Uterus (tissue), 3 donors: ENCODE measurements at regions not wholly inside any gene's neighbourhood (a gene's known extent, or its start where the extent isn't known, plus 50 kb on each side); places are given as distances from the start of the nearest gene placed in this dataset.

ENCODE experiments used
- DNase-seq, 2 donors: peaks; one replicate each; pipeline ENCODE4 v3.0.0-alpha.2; 2019 to 2020
- H3K27ac ChIP-seq, 2 donors: fragments of 200-600 bp; sonication (generic); 1 replicate in 1 of 2; 2 replicates in 1 of 2; pipeline ENCODE4 v1.5.1; 2016 to 2018
- H3K27me3 ChIP-seq, 2 donors: fragments of 200-600 bp; sonication (generic); one replicate each; pipeline ENCODE4 v1.5.1; 2018 to 2019; ENCODE audit warnings: control low read depth in 1 of 2
- H3K36me3 ChIP-seq, 2 donors: fragments of 200-600 bp; sonication (generic); one replicate each; pipeline ENCODE4 v1.5.1; 2019; ENCODE audit warnings: control low read depth in 1 of 2
- H3K4me1 ChIP-seq, 2 donors: fragments of 200-600 bp; sonication (generic); one replicate each; pipeline ENCODE4 v1.5.1; 2018 to 2019; ENCODE audit warnings: control low read depth in 1 of 2
- H3K4me3 ChIP-seq, 2 donors: fragments of 200-600 bp; sonication (generic); 1 replicate in 1 of 2; 2 replicates in 1 of 2; pipeline ENCODE4 v1.5.1; 2018 to 2019; ENCODE audit warnings: mild to moderate bottlenecking in 1 of 2
- H3K9me3 ChIP-seq, 2 donors: fragments of 200-600 bp; sonication (generic); one replicate each; pipeline ENCODE4 v1.5.1; 2019; ENCODE audit warnings: control low read depth in 1 of 2
- POLR2A ChIP-seq, 2 donors: fragments of 450-650 bp; IDR thresholded peaks; one replicate each; pipeline ENCODE4 v1.6.1; 2016; ENCODE audit warnings: antibody characterized with exemption in 2 of 2, mild to moderate bottlenecking in 1 of 2, moderate library complexity in 1 of 2
- intact Hi-C: fragments of 100-400 bp; cut with DNase I; formaldehyde crosslinking; loops from one replicate; pipeline ENCODE4 v1.15.1; 2023; ENCODE audit warnings: low total_unique reads
- TF ChIP-seq, protein P1 (sequence below), 4 experiments: fragments of 200-600 bp in 2 of 4; fragments of 450-650 bp in 2 of 4; sonication (generic) in 2 of 4; IDR thresholded peaks; one replicate each; pipeline ENCODE4 v1.5.1; 2016 to 2019; ENCODE audit warnings: antibody characterized with exemption in 4 of 4, mild to moderate bottlenecking in 2 of 4, moderate library complexity in 1 of 4
- donor health status: DM: yes; HTN: yes; CAD: no.

DNA sequence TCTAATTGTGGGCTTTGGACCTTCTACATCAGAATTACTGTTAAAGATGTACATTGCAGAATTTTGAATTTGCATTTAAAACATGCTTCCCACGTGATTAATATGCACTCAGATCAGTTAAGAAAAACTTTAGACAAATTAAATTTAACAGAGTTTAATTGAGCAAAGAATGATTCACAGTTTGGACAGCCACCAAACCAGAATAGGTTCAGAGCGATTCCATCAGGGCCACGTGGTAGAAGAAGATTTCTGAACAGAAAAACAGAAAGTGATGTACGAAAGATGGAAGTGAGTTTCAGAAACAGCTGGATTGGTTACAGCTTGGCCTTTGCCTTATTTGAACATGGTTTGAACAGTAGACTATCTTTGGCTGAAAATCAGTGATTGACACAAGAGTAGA lies 704.2 kb upstream of the MAP3K7 start:
- intact Hi-C loops: no loop called here
- no peaks in the 10 kb centered on the region for H3K27me3 ChIP-seq
- H3K27ac ChIP-seq: peak overlapping the region in 1 of 2 donors; percentile 18
- no peaks in the 10 kb centered on the region for H3K36me3 ChIP-seq
- TF ChIP-seq, protein P1, sequence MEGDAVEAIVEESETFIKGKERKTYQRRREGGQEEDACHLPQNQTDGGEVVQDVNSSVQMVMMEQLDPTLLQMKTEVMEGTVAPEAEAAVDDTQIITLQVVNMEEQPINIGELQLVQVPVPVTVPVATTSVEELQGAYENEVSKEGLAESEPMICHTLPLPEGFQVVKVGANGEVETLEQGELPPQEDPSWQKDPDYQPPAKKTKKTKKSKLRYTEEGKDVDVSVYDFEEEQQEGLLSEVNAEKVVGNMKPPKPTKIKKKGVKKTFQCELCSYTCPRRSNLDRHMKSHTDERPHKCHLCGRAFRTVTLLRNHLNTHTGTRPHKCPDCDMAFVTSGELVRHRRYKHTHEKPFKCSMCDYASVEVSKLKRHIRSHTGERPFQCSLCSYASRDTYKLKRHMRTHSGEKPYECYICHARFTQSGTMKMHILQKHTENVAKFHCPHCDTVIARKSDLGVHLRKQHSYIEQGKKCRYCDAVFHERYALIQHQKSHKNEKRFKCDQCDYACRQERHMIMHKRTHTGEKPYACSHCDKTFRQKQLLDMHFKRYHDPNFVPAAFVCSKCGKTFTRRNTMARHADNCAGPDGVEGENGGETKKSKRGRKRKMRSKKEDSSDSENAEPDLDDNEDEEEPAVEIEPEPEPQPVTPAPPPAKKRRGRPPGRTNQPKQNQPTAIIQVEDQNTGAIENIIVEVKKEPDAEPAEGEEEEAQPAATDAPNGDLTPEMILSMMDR (IDR thresholded peaks at IDR 0.05): no peak
- no peak for TF ChIP-seq POLR2A (IDR thresholded peaks at IDR 0.05)
- no peak for DNase-seq
- no peak overlapping the region for H3K4me3 ChIP-seq
- H3K9me3 ChIP-seq: no peaks in the 10 kb centered on the region
- H3K4me1 ChIP-seq: no peaks in the 10 kb centered on the region

DNA sequence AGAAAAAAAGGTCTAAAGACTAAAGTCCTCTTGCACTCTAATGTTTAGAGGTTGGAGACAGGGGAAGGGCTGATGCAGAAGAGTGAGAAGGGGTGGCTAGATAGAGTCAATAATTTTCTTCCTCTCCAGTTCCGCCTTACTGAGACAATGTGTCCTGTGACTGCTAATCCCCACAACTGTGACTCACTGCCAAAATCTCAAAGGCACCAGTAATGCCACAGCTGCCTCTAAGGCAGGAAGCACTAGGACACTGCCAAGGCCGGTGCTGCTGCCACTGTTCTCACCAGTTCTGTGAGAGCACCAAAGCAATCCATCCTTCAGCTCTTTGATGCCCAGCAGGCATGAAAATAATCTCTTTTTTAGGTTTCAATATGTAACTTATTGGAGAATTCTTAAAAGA lies 701.9 kb upstream of the MAP3K7 start:
- Histone ChIP-seq H3K36me3 (no peaks in the 10 kb centered on the region), H3K9me3 (no peaks in the 10 kb centered on the region), H3K27ac (no peak overlapping the region), H3K4me3 (no peak overlapping the region), H3K4me1 (no peaks in the 10 kb centered on the region), H3K27me3 (no peaks in the 10 kb centered on the region)
- TF ChIP-seq, protein P1 (IDR thresholded peaks at IDR 0.05): no peak
- TF ChIP-seq POLR2A (IDR thresholded peaks at IDR 0.05): no peak
- no peak for DNase-seq
- intact Hi-C loops: no loop called here

DNA sequence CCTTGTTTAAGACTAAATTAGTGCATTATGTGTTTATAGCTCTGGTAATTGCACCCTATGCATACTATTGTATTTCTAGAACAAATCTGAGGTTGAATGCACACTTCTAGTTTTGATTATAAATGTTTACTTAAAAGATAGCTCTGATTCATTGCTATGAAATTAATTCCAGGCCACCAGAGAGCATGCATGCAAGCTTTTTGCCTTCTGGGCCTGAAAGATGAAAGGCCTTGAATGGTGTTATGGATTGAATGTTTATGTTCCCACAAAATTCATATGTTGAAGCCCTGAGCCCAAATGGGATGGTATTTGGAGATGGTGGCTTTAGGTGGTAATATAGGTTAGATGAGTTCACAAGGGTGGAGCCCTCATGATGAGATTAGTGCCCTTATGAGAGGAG lies 695.0 kb upstream of the MAP3K7 start:
- no peak overlapping the region for H3K27ac ChIP-seq
- no peaks in the 10 kb centered on the region for H3K36me3 ChIP-seq
- H3K9me3 ChIP-seq: no peaks in the 10 kb centered on the region
- H3K27me3 ChIP-seq: no peaks in the 10 kb centered on the region
- TF ChIP-seq POLR2A (IDR thresholded peaks at IDR 0.05): no peak
- intact Hi-C loops: no loop called here
- no peak for DNase-seq
- no peaks in the 10 kb centered on the region for H3K4me1 ChIP-seq
- H3K4me3 ChIP-seq: no peak overlapping the region

DNA sequence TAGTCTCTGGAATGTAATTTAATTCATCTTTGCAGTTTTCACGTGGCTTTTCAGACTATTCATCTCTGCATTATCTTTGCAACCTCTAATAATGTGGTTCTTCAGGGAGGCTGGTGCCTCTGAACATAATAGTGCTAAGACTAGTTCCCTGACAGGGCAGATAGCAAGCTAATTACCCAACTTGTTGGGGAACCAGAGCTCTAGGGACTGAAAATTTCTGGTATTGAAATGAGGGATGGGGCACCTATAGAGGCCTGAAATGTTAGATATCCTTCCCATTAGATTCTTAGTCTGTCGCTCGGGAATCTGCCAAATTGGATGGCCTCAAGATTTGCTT lies 693.6 kb upstream of the MAP3K7 start:
- Histone ChIP-seq H3K27ac (no peak overlapping the region), H3K9me3 (no peaks in the 10 kb centered on the region), H3K36me3 (no peaks in the 10 kb centered on the region), H3K27me3 (no peaks in the 10 kb centered on the region), H3K4me3 (no peak overlapping the region), H3K4me1 (no peaks in the 10 kb centered on the region)
- TF ChIP-seq, protein P1 (IDR thresholded peaks at IDR 0.05): no peak
- TF ChIP-seq POLR2A (IDR thresholded peaks at IDR 0.05): no peak
- DNase-seq: no peak
- intact Hi-C loops: no loop called here

- intact Hi-C loops: no loop called here
- Histone ChIP-seq H3K27ac (no peak overlapping the region), H3K4me3 (no peak overlapping the region), H3K9me3 (no peaks in the 10 kb centered on the region), H3K36me3 (no peaks in the 10 kb centered on the region), H3K27me3 (no peaks in the 10 kb centered on the region), H3K4me1 (no peaks in the 10 kb centered on the region)
- no peak for DNase-seq
- TF ChIP-seq POLR2A (IDR thresholded peaks at IDR 0.05): no peak
- TF ChIP-seq, protein P1 (IDR thresholded peaks at IDR 0.05): no peak
Measured at GRCh38 chr6:91279740-91280493, 693.0 kb upstream of the MAP3K7 start.

DNA sequence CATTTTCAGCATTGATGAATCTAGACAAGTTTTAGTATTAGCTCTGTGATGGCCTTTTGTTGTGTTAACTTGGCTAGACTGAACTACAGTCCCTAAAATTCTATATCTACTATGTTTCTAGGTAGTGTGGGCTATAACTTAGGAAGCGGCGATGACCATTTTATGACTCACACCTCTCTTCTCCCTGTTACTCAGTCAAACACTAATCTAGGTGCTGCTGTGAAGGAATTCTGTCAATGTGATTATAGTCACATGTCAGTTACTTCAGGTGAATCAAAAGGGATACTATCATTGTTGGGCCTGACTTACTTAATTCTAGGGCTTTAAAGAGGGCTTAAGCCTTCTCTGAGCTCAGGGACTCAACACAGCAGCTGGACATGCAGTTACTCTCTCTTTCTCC lies 691.5 kb upstream of the MAP3K7 start:
- no peaks in the 10 kb centered on the region for H3K27me3 ChIP-seq
- H3K9me3 ChIP-seq: no peaks in the 10 kb centered on the region
- no peaks in the 10 kb centered on the region for H3K4me1 ChIP-seq
- intact Hi-C loops: no loop called here
- DNase-seq: no peak
- no peak overlapping the region for H3K27ac ChIP-seq
- no peaks in the 10 kb centered on the region for H3K36me3 ChIP-seq
- H3K4me3 ChIP-seq: no peak overlapping the region
- TF ChIP-seq POLR2A (IDR thresholded peaks at IDR 0.05): no peak
- TF ChIP-seq, protein P1 (IDR thresholded peaks at IDR 0.05): no peak
